HG03442 (cell line): ENCODE measurements at regions not wholly inside any gene's neighbourhood (a gene's known extent, or its start where the extent isn't known, plus 50 kb on each side); places are given as distances from the start of the nearest gene placed in this dataset.

Experiments used
- ATAC-seq: cut with Tn5 transposase; IDR thresholded peaks from one replicate; pipeline ENCODE4 v1.9.1; 2021; ENCODE audit warnings: mild to moderate bottlenecking, moderate library complexity; ENCODE audit not compliant: unreplicated experiment

GRCh38 chr1:222047366-222047765, 305.5 kb upstream of the DUSP10 start:
- no peak for ATAC-seq

- no peak for ATAC-seq
Observed at GRCh38 chr1:222046684-222047263, 304.9 kb upstream of the DUSP10 start.

- no peak for ATAC-seq
Observed at GRCh38 chr1:222045786-222046185, 303.9 kb upstream of the DUSP10 start.

- no peak for ATAC-seq
Observed at GRCh38 chr1:222045236-222045635, 303.3 kb upstream of the DUSP10 start.

- no peak for ATAC-seq
Observed at GRCh38 chr1:222043444-222044292, 301.8 kb upstream of the DUSP10 start.

GRCh38 chr1:222042120-222042519, 300.2 kb upstream of the DUSP10 start:
- no peak for ATAC-seq

- no peak for ATAC-seq
Observed at GRCh38 chr1:222040955-222041354, 299.1 kb upstream of the DUSP10 start.

- ATAC-seq, result no peak
Observed at GRCh38 chr1:222040121-222040805, 298.4 kb upstream of the DUSP10 start.

GRCh38 chr1:222038971-222039370, 297.1 kb upstream of the DUSP10 start:
- no peak for ATAC-seq

- ATAC-seq, result no peak
Observed at GRCh38 chr1:222037720-222038119, 295.8 kb upstream of the DUSP10 start.

GRCh38 chr1:222034790-222035189, 292.9 kb upstream of the DUSP10 start:
- ATAC-seq, result no peak

GRCh38 chr1:222033450-222033849, 291.6 kb upstream of the DUSP10 start:
- no peak for ATAC-seq

- no peak for ATAC-seq
Observed at GRCh38 chr1:222031318-222031717, 289.4 kb upstream of the DUSP10 start.

GRCh38 chr1:222028676-222029075, 286.8 kb upstream of the DUSP10 start:
- no peak for ATAC-seq

GRCh38 chr1:222028116-222028515, 286.2 kb upstream of the DUSP10 start:
- no peak for ATAC-seq

- no peak for ATAC-seq
Observed at GRCh38 chr1:222026280-222026679, 284.4 kb upstream of the DUSP10 start.

GRCh38 chr1:222023025-222023424, 281.1 kb upstream of the DUSP10 start:
- ATAC-seq, result no peak

- ATAC-seq, result no peak
Observed at GRCh38 chr1:222021129-222021528, 279.2 kb upstream of the DUSP10 start.

GRCh38 chr1:222020553-222020952, 278.7 kb upstream of the DUSP10 start:
- no peak for ATAC-seq

GRCh38 chr1:222019029-222019428, 277.1 kb upstream of the DUSP10 start:
- ATAC-seq, result no peak

- ATAC-seq, result no peak
Observed at GRCh38 chr1:222018041-222018440, 276.2 kb upstream of the DUSP10 start.

GRCh38 chr1:222015686-222016085, 273.8 kb upstream of the DUSP10 start:
- ATAC-seq, result no peak
